HG03457 (cell line): ENCODE measurements at regions not wholly inside any gene's neighbourhood (a gene's known extent, or its start where the extent isn't known, plus 50 kb on each side); places are given as distances from the start of the nearest gene placed in this dataset.
"Not testable (repeated sequence)": the region's sequence is repeated elsewhere in the genome, so short reads cannot be mapped to it uniquely, and the experiment has no call there.

Experiments
- ATAC-seq: cut with Tn5 transposase; IDR thresholded peaks from one replicate; pipeline ENCODE4 v1.9.1; 2021; ENCODE audit warnings: moderate number of reproducible peaks; ENCODE audit not compliant: unreplicated experiment

GRCh38 chr14:21960636-21961035 lies 287.0 kb upstream of the OR4E1 start:
- no peak for ATAC-seq

GRCh38 chr14:21941885-21942284 lies 268.3 kb upstream of the OR4E1 start:
- ATAC-seq, result no peak

DNA sequence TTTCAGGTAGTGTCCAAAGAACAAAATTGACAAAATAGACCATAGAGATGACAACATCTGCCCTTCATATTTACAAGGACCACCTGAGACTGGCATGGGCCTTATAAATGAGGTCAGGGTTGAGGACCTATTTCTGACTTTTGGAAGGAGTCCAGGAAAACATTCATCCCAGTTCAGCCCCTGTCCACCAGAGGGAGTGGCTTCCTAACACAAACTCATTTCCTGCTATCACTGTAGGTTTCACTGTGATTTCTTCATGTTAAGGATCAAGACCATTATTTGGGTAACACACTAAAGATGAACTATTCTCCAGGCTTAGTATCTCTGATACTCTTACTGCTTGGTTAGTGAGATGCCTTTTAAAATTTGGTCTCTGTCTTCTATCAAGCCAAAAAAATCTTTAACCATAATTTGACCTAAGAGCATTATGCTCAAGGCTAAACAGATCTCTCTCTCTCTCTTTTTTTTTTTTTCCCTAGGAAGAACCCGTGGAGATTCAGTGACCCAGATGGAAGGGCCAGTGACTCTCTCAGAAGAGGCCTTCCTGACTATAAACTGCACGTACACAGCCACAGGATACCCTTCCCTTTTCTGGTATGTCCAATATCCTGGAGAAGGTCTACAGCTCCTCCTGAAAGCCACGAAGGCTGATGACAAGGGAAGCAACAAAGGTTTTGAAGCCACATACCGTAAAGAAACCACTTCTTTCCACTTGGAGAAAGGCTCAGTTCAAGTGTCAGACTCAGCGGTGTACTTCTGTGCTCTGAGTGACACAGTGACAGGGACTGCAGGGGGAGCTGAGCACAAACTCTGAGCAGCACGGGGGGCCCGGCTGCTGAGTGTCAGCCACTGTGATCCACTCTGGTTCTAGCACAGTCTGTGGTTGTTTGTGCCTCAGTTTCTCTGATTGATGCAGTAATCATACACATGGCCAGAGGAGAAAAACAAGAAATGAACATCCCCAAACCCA lies 267.6 kb upstream of the OR4E1 start:
- no peak for ATAC-seq

- ATAC-seq, result no peak
These were observed 266.2 kb upstream of the OR4E1 start for GRCh38 chr14:21939836-21940235.

DNA sequence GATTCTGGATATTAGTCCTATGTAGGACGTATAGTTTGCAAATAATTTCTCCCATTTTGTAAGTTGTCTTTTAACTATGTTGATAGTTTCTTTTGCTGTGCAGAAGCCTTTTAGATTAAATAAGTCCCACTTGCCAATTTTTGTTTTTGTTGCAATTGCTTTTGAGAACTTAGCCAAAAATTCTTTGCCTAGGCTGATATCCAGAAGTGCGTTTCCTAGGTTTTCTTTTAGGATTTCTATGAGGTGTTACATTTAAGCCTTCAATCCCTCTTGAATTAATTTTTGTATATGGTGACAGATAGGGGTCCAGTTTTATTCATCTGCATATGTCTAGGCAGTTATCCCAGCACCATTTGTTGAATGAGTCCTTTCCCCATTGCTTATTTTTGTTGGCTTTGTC lies 264.4 kb upstream of the OR4E1 start:
- ATAC-seq, result no peak

- no peak for ATAC-seq
These were observed 260.1 kb upstream of the OR4E1 start for GRCh38 chr14:21933681-21934080.

GRCh38 chr14:21924479-21924878 lies 250.9 kb upstream of the OR4E1 start:
- ATAC-seq, result peak; percentile 77

- peak; percentile 55 for ATAC-seq
These were observed 250.2 kb upstream of the OR4E1 start for GRCh38 chr14:21923820-21924219.

- ATAC-seq, result no peak
These were observed 247.8 kb upstream of the OR4E1 start for GRCh38 chr14:21921453-21921852.

DNA sequence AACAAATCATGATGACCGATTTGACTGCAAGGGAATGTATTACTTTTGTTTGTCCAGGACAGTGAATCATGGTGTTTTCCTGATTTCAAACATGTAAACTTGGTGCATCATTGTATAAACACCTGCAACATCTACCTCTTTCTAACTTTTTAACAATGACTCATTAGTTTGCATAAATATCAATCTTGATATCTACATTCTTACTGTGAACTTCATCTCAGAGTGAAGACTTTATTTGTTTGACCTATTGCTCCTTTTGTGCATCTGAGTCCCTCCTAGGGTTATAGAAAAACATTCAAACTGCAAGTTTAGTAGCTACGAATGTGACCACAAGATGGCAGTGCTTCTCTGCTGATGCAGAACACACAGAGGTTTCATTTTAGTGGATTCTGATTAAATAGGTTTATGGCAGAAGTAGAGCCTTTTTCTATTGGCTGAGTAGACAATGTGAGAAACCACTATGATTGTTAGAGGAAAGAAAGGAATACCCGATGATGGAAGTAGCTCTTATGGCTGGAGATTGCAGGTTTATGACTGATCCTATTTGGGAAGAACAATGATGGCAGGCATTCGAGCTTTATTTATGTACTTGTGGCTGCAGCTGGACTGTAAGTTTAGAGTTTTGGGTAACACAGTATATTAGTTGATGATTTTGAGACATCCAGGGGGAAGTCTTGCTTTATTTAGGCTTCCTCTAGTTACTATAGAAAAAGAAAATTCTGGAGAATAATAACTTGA lies 244.2 kb upstream of the OR4E1 start:
- ATAC-seq, result no peak

GRCh38 chr14:21915826-21916225 lies 242.2 kb upstream of the OR4E1 start:
- no peak for ATAC-seq

GRCh38 chr14:21913759-21914158 lies 240.1 kb upstream of the OR4E1 start:
- ATAC-seq, result no peak

DNA sequence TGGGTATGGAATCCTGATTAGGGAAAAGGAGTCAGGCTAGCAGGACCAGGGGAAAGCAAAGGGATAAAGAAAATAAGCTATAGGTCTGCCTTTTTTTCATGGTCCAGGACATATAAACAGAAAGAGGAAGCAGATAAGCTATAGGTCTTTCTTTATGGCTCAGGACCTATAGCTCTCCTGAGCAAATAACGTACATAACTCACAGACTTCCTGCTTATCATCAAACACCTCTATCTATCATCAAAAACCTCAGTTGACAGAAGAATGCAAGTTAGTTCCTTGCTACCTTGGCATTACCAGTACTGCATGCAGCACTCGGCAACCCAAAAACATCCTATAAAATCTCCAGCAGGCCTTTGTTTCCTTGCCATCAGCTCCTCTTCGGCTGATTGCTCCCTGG lies 238.7 kb upstream of the OR4E1 start:
- ATAC-seq, result no peak

GRCh38 chr14:21911877-21912276 lies 238.3 kb upstream of the OR4E1 start:
- no peak for ATAC-seq

GRCh38 chr14:21910260-21910659 lies 236.6 kb upstream of the OR4E1 start:
- no peak for ATAC-seq

GRCh38 chr14:21902561-21903181 lies 229.1 kb upstream of the OR4E1 start:
- ATAC-seq, result no peak

DNA sequence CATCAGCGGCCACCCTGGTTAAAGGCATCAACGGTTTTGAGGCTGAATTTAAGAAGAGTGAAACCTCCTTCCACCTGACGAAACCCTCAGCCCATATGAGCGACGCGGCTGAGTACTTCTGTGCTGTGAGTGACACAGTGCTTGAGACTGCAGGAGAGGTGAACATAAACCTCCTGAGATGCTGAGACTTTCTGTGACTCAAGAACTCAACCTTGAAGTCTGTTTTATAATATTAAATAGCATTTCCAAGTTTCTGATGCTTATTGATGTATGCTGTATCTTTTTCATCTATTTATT lies 221.2 kb upstream of the OR4E1 start:
- ATAC-seq, result not testable (repeated sequence)

DNA sequence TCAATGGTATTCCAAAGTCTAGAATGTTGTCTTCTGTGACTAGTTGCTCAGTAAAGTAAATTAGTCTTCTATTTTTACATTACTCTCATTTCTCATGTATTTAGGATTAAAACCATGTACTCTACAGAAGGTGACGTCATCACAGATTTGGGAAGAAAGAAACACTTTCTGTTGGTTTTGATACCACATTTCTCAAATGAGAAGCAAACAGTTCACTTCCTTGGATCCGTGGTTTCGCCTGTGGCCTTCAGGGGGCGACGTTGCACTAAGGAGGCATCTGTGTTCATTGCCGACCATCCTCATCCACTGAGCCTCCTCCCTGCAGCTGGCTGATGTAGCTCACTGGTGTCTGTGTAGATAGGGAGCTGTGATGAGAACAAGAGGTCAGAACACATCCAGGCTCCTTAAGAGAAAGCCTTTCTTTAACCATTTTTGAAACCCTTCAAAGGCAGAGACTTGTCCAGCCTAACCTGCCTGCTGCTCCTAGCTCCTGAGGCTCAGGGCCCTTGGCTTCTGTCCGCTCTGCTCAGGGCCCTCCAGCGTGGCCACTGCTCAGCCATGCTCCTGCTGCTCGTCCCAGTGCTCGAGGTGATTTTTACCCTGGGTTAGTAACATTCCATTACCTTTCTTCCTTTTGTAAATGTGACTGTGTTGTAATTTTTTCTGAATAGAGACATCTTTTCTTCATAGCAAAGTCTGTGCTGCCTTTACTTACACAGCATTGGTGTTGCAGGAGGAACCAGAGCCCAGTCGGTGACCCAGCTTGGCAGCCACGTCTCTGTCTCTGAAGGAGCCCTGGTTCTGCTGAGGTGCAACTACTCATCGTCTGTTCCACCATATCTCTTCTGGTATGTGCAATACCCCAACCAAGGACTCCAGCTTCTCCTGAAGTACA lies 220.6 kb upstream of the OR4E1 start:
- ATAC-seq, result no peak

DNA sequence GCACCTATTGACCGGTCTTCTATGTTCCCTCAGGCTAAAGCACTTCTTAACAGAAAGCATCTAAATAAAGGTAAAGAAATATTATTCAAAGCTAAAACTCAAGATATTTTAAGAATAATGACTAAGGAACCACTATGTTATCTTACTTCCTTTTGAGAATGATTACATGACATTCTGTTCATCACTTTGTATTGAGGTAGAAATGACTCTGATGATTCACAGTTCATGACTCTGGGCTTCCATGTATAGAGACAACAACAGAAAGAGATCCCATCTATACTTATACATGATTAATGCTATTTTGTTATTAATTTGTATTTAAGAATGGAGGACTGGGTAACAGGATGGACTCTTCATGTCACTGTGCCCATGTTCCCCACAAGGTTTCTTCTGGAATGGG lies 218.3 kb upstream of the OR4E1 start:
- no peak for ATAC-seq

DNA sequence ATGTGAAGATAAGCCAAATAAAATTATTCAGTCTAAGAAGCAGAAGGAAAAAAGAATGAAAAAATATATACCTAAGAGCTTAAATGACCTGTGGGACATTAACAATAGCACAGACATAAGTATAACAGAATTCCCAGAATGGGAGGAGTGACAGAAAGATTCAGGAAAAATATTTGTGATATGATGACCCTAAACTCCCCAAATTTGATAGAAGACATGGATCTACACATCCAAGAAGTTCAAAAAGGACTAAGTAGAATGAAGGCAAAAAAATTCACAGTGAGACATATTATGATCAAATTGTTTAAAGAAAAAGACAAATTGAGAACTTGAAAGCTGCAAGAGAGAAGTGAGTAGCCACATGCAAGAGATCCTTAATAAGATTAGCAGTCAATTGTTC lies 211.4 kb upstream of the OR4E1 start:
- ATAC-seq, result no peak

DNA sequence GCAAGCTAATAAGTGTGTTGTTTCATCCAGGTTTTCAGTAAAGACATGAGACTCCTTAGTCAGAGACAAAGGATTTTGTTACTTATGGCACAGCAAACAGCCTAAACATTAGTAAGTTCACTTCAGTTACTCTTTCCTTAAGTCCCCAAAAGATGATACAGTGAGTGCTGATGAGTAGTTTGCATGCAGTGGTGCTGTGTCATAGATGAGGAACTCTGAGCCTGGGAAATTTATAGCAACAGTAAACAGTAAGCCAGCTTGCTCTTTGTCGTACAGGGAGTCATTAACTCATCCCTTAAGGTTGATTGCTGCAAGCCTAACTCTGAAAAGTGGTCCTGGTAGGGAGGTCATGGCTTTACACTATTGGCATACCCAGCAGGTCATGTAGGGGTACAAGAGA lies 208.6 kb upstream of the OR4E1 start:
- ATAC-seq, result no peak
